ENCODE measurements at regions not wholly inside any gene's neighbourhood (a gene's known extent, or its start where the extent isn't known, plus 50 kb on each side); places are given as distances from the start of the nearest gene placed in this dataset.
A peak's percentile ranks its signal among the peaks of the same experiment; 100 is the strongest.

DNA sequence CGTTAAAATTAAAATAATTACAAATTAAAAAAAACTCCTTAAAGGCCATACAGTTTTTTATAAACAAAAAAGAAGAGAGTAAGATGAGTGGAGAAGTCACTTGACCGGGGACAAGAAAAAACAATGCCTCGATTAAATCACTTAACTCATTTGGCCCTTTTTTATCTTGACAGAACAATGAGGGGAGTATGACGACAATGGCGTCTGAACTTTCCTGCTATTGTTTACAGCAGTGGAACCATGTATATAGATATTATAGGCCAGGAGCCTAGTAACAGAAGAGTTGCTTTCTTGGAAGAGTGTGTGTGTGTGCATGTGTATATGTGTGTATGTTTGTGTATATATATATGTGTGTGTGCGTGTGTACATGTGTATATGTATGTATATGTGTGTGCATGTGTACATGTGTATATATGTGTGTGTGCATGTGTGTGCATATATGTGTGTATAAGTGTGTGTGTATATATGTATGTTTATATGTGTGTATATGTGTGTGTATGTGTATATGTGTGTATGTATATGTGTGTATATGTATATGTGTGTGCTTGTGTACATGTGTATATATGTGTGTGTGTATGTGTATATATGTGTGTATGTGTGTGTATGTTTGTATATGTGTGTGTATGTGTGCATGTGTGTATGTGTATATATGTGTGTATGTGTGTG is 153.4 kb upstream of the FAT1 start:
- DNase-seq (no peak), ATAC-seq (ENCODE audit: low read depth) (no peak)
- Histone ChIP-seq H2BK5ac (ENCODE audit: low read depth, low read length, poor library complexity, severe bottlenecking) (peak overlapping the region; percentile 31), H3K56ac (ENCODE audit: extremely low read depth, insufficient read depth, low read length) (no peak overlapping the region), H3K27me3 (ENCODE audit: control insufficient read depth, insufficient read depth, low read length) (no peaks in the 10 kb centered on the region), H2BK120ac (ENCODE audit: low read depth, low read length) (no peak overlapping the region), H3K27ac (ENCODE audit: insufficient read depth, low read length) (no peak overlapping the region), H2AFZ (replicated peaks; ENCODE audit: low read length, poor library complexity) (no peak overlapping the region), H3K4me2 (ENCODE audit: low read depth, low read length) (no peak overlapping the region), H4K20me1 (ENCODE audit: insufficient read depth, low read length) (no peaks in the 10 kb centered on the region), H3K9me3 (ENCODE audit: control insufficient read depth, insufficient read depth, low read length) (no peaks in the 10 kb centered on the region; the same call in 1 of the 2 replicates), H4K8ac (ENCODE audit: low read depth in 2 of 2, low read length in 2 of 2) (no peak overlapping the region), H3K4me3 (ENCODE audit: insufficient read depth, low read depth, low read length) (no peak overlapping the region), H3K23ac (ENCODE audit: low read depth, low read length) (no peak overlapping the region), H3K36me3 (ENCODE audit: control insufficient read depth, insufficient read depth, low read length) (no peaks in the 10 kb centered on the region), H2BK20ac (ENCODE audit: low read depth, low read length) (no peak overlapping the region), H3K4me1 (ENCODE audit: control insufficient read depth, insufficient read depth, low read length) (peaks cover 1% of the 10 kb centered on the region; the same call in 1 of the 2 replicates), H2AK9ac (replicated peaks; ENCODE audit: low read depth, low read length, poor library complexity) (no peak overlapping the region), H3K79me1 (ENCODE audit: low read depth in 1 of 2, low read length in 2 of 2) (no peaks in the 10 kb centered on the region), H4K91ac (ENCODE audit: insufficient read depth, low read depth, low read length) (no peak overlapping the region), H3K9ac (ENCODE audit: low read depth, low read length) (no peak overlapping the region), H3K18ac (ENCODE audit: low read depth, low read length) (no peak overlapping the region), H2AK5ac (ENCODE audit: low read depth, low read length) (no peak overlapping the region), H2BK15ac (ENCODE audit: low read depth, low read length) (no peak overlapping the region), H3K4ac (ENCODE audit: low read depth, low read length) (no peak overlapping the region), H3K14ac (replicated peaks; ENCODE audit: low read depth, low read length) (no peak overlapping the region), H4K5ac (ENCODE audit: low read depth, low read length) (no peak overlapping the region), H3K9me1 (ENCODE audit: insufficient read depth, low read length) (no peaks in the 10 kb centered on the region)
- intact Hi-C loops (cut with micrococcal nuclease) (no loop called here), dilution Hi-C loops (cut with HindIII; ENCODE audit: low sequenced_read_pairs, unreplicated experiment) (no loop called here), in situ Hi-C loops (cut with MboI; ENCODE audit: low sequenced_read_pairs) (no loop called here)
- CTCF ChIA-PET: no interaction called here
- WGBS, 2 experiments (ENCODE audit: extremely low coverage in 2 of 2, insufficient read length in 1 of 2): 87% methylated on average over 1 of the region's 6 CpGs; no CpG with 5 or more reads in 1 of the 2 experiments
- POLR2A ChIA-PET (ENCODE audit: unreplicated experiment): no interaction called here
- no TSS peak for BruUV-seq (replicated peaks)
- TF ChIP-seq RFX5 (IDR thresholded peaks at IDR 0.05; ENCODE audit: low read depth, low read length): no peak
